SU-DHL-6 (cell line): ENCODE measurements at regions not wholly inside any gene's neighbourhood (a gene's known extent, or its start where the extent isn't known, plus 50 kb on each side); places are given as distances from the start of the nearest gene placed in this dataset.

Experiments used
- CTCF ChIP-seq: fragments of 200-600 bp; sonication (generic); IDR thresholded peaks from one replicate; pipeline ENCODE4 v1.5.1; 2017; ENCODE audit warnings: antibody characterized with exemption, mild to moderate bottlenecking, low read length, moderate library complexity; ENCODE audit not compliant: insufficient read depth, poor library complexity, severe bottlenecking
- EZH2phosphoT487 ChIP-seq: fragments of 200-600 bp; sonication (generic), shearing (Covaris generic); conservative IDR thresholded peaks from 2 replicates; pipeline ENCODE4 v1.6.1; 2018; ENCODE audit warnings: mild to moderate bottlenecking, antibody characterized with exemption, low read length, moderate library complexity, mixed read lengths

- TF ChIP-seq CTCF (no peak), EZH2phosphoT487 (no peak)
Observed at GRCh38 chr13:61339054-61339621, 76.5 kb downstream of the PCDH20 start.
